ENCODE measurements at regions not wholly inside any gene's neighbourhood (a gene's known extent, or its start where the extent isn't known, plus 50 kb on each side); places are given as distances from the start of the nearest gene placed in this dataset.
"Not testable (repeated sequence)": the region's sequence is repeated elsewhere in the genome, so short reads cannot be mapped to it uniquely, and the experiment has no call there.

GRCh38 chr12:24510581-24511125 is 438.2 kb downstream of the BCAT1 start:
- H3K4me1 Mint-ChIP-seq: no peaks in the 10 kb centered on the region
- ATAC-seq: no peak
- peaks cover 3% of the 10 kb centered on the region for H3K9me3 Mint-ChIP-seq
- no peak overlapping the region for H3K4me3 Mint-ChIP-seq
- no peak overlapping the region for H3K27ac Mint-ChIP-seq
- no peaks in the 10 kb centered on the region for H3K27me3 Mint-ChIP-seq
- H3K36me3 Mint-ChIP-seq: no peaks in the 10 kb centered on the region

- peak; percentile 31 for ATAC-seq
- no peak overlapping the region for H3K4me3 Mint-ChIP-seq
- H3K9me3 Mint-ChIP-seq: peaks cover 3% of the 10 kb centered on the region
- H3K4me1 Mint-ChIP-seq: peaks cover 10% of the 10 kb centered on the region
- H3K27me3 Mint-ChIP-seq: no peaks in the 10 kb centered on the region
- H3K36me3 Mint-ChIP-seq: no peaks in the 10 kb centered on the region
- no peak overlapping the region for H3K27ac Mint-ChIP-seq
These were observed 441.1 kb downstream of the BCAT1 start for GRCh38 chr12:24507827-24508226.

- peaks cover 3% of the 10 kb centered on the region for H3K9me3 Mint-ChIP-seq
- ATAC-seq: no peak
- no peak overlapping the region for H3K27ac Mint-ChIP-seq
- no peak overlapping the region for H3K4me3 Mint-ChIP-seq
- no peaks in the 10 kb centered on the region for H3K27me3 Mint-ChIP-seq
- H3K4me1 Mint-ChIP-seq: peaks cover 10% of the 10 kb centered on the region
- H3K36me3 Mint-ChIP-seq: no peaks in the 10 kb centered on the region
These were observed 443.4 kb downstream of the BCAT1 start for GRCh38 chr12:24505366-24506015.

GRCh38 chr12:24503477-24503876 is 445.4 kb downstream of the BCAT1 start:
- H3K36me3 Mint-ChIP-seq, H3K4me3 Mint-ChIP-seq, H3K9me3 Mint-ChIP-seq, H3K27ac Mint-ChIP-seq, H3K27me3 Mint-ChIP-seq, ATAC-seq: not testable (repeated sequence)
- H3K4me1 Mint-ChIP-seq: peaks cover 10% of the 10 kb centered on the region

GRCh38 chr12:24500831-24501230 is 448.1 kb downstream of the BCAT1 start:
- H3K27me3 Mint-ChIP-seq: no peaks in the 10 kb centered on the region
- H3K27ac Mint-ChIP-seq: no peak overlapping the region
- no peaks in the 10 kb centered on the region for H3K36me3 Mint-ChIP-seq
- ATAC-seq: no peak
- no peak overlapping the region for H3K4me3 Mint-ChIP-seq
- peaks cover 10% of the 10 kb centered on the region for H3K4me1 Mint-ChIP-seq
- H3K9me3 Mint-ChIP-seq: peaks cover 3% of the 10 kb centered on the region

- Mint-ChIP-seq H3K27ac (no peak overlapping the region), H3K36me3 (no peaks in the 10 kb centered on the region), H3K27me3 (no peaks in the 10 kb centered on the region)
These were observed 448.5 kb downstream of the BCAT1 start for GRCh38 chr12:24500421-24500820.

GRCh38 chr12:24499151-24500146 is 449.5 kb downstream of the BCAT1 start:
- Mint-ChIP-seq H3K36me3 (no peaks in the 10 kb centered on the region), H3K9me3 (peaks cover 3% of the 10 kb centered on the region), H3K4me3 (no peak overlapping the region), H3K4me1 (peaks cover under 1% of the 10 kb centered on the region), H3K27ac (no peak overlapping the region), H3K27me3 (no peaks in the 10 kb centered on the region)
- no peak for ATAC-seq

More at GRCh38 chr12:24500421-24500820, 448.5 kb downstream of the BCAT1 start:
- Mint-ChIP-seq H3K4me1 (peaks cover 10% of the 10 kb centered on the region), H3K4me3 (no peak overlapping the region), H3K9me3 (peaks cover 3% of the 10 kb centered on the region)
- ATAC-seq: no peak

- Mint-ChIP-seq H3K36me3 (no peaks in the 10 kb centered on the region), H3K4me3 (no peak overlapping the region), H3K27me3 (no peaks in the 10 kb centered on the region), H3K4me1 (peaks cover 5% of the 10 kb centered on the region), H3K27ac (no peak overlapping the region), H3K9me3 (no peaks in the 10 kb centered on the region)
- ATAC-seq: no peak
These were observed 452.1 kb downstream of the BCAT1 start for GRCh38 chr12:24496755-24497154.

- ATAC-seq: no peak
- no peak overlapping the region for H3K4me3 Mint-ChIP-seq
- H3K27ac Mint-ChIP-seq: no peak overlapping the region
- no peaks in the 10 kb centered on the region for H3K9me3 Mint-ChIP-seq
- no peaks in the 10 kb centered on the region for H3K27me3 Mint-ChIP-seq
- peaks cover 9% of the 10 kb centered on the region for H3K4me1 Mint-ChIP-seq
- H3K36me3 Mint-ChIP-seq: no peaks in the 10 kb centered on the region
These were observed 454.5 kb downstream of the BCAT1 start for GRCh38 chr12:24494401-24494800.

GRCh38 chr12:24491968-24492367 is 456.9 kb downstream of the BCAT1 start:
- H3K27me3 Mint-ChIP-seq: no peaks in the 10 kb centered on the region
- no peaks in the 10 kb centered on the region for H3K9me3 Mint-ChIP-seq
- H3K27ac Mint-ChIP-seq: no peak overlapping the region
- H3K36me3 Mint-ChIP-seq: no peaks in the 10 kb centered on the region
- H3K4me3 Mint-ChIP-seq: no peak overlapping the region
- no peak for ATAC-seq
- peaks cover 9% of the 10 kb centered on the region for H3K4me1 Mint-ChIP-seq

- Mint-ChIP-seq H3K27ac (no peak overlapping the region), H3K9me3 (no peaks in the 10 kb centered on the region), H3K27me3 (no peaks in the 10 kb centered on the region), H3K4me1 (peaks cover 9% of the 10 kb centered on the region), H3K4me3 (no peak overlapping the region), H3K36me3 (no peaks in the 10 kb centered on the region)
- ATAC-seq: no peak
These were observed 459.0 kb downstream of the BCAT1 start for GRCh38 chr12:24489939-24490338.

GRCh38 chr12:24488906-24489619 is 459.8 kb downstream of the BCAT1 start:
- peaks cover 9% of the 10 kb centered on the region for H3K4me1 Mint-ChIP-seq
- no peaks in the 10 kb centered on the region for H3K36me3 Mint-ChIP-seq
- H3K9me3 Mint-ChIP-seq: no peaks in the 10 kb centered on the region
- H3K4me3 Mint-ChIP-seq: no peak overlapping the region
- H3K27me3 Mint-ChIP-seq: no peaks in the 10 kb centered on the region
- no peak for ATAC-seq
- no peak overlapping the region for H3K27ac Mint-ChIP-seq

GRCh38 chr12:24488091-24488596 is 460.8 kb downstream of the BCAT1 start:
- ATAC-seq: no peak
- no peak overlapping the region for H3K27ac Mint-ChIP-seq
- no peaks in the 10 kb centered on the region for H3K9me3 Mint-ChIP-seq
- no peaks in the 10 kb centered on the region for H3K36me3 Mint-ChIP-seq
- no peak overlapping the region for H3K4me3 Mint-ChIP-seq
- H3K4me1 Mint-ChIP-seq: peaks cover 9% of the 10 kb centered on the region
- H3K27me3 Mint-ChIP-seq: no peaks in the 10 kb centered on the region

- H3K36me3 Mint-ChIP-seq: no peaks in the 10 kb centered on the region
- no peak overlapping the region for H3K27ac Mint-ChIP-seq
- H3K4me1 Mint-ChIP-seq: peaks cover 9% of the 10 kb centered on the region
- H3K9me3 Mint-ChIP-seq: no peaks in the 10 kb centered on the region
- no peak overlapping the region for H3K4me3 Mint-ChIP-seq
- H3K27me3 Mint-ChIP-seq: no peaks in the 10 kb centered on the region
- ATAC-seq: no peak
These were observed 461.3 kb downstream of the BCAT1 start for GRCh38 chr12:24487606-24488005.

- peaks cover 8% of the 10 kb centered on the region for H3K27me3 Mint-ChIP-seq
- H3K4me1 Mint-ChIP-seq: no peaks in the 10 kb centered on the region
- no peaks in the 10 kb centered on the region for H3K9me3 Mint-ChIP-seq
- no peak overlapping the region for H3K4me3 Mint-ChIP-seq
- no peak for ATAC-seq
- H3K36me3 Mint-ChIP-seq: no peaks in the 10 kb centered on the region
- H3K27ac Mint-ChIP-seq: no peak overlapping the region
These were observed 465.2 kb downstream of the BCAT1 start for GRCh38 chr12:24483732-24484131.

Data from stimulated activated memory B cell treated with anti-CD40 and anti-IgM and Interleukin-4, amounts not matched to agents 10 μg/mL and 1 μg/mL and 100 μg/mL, for 72 hours (primary cell).